CD14-positive monocyte (primary cell): ENCODE measurements at regions not wholly inside any gene's neighbourhood (a gene's known extent, or its start where the extent isn't known, plus 50 kb on each side); places are given as distances from the start of the nearest gene placed in this dataset.

ENCODE experiments used
- DNase-seq, 3 donors: peaks; one replicate each; pipeline ENCODE4 v3.0.0-alpha.2; 2011 to 2022
- H2AFZ ChIP-seq: 2 replicates; pipeline ENCODE4 v1.6.0; 2012; ENCODE audit warnings: mild to moderate bottlenecking, low read depth, low read length, inconsistent platforms; ENCODE audit not compliant: insufficient read depth, poor library complexity, severe bottlenecking
- H3K27ac ChIP-seq, 2 donors: 1 replicate in 1 of 2; 2 replicates in 1 of 2; pipeline ENCODE4 v1.5.1; 2012 to 2013; ENCODE audit warnings: low read length in 2 of 2, control low read depth in 1 of 2, inconsistent platforms in 1 of 2, low read depth in 1 of 2, mild to moderate bottlenecking in 1 of 2
- H3K27me3 ChIP-seq, 2 donors: one replicate each; pipeline versions ENCODE4 v1.6.0 to v1.6.1; 2011 to 2013; ENCODE audit warnings: low read length in 2 of 2; ENCODE audit not compliant: control insufficient read depth in 2 of 2, insufficient read depth in 2 of 2
- H3K36me3 ChIP-seq, 2 donors: replicated peaks in 1 of 2; 1 replicate in 1 of 2; 2 replicates in 1 of 2; pipeline versions ENCODE4 v1.5.1 to v1.6.1; 2012 to 2013; ENCODE audit warnings: low read length in 2 of 2, control low read depth in 1 of 2, inconsistent platforms in 1 of 2, mild to moderate bottlenecking in 1 of 2; ENCODE audit not compliant: insufficient read depth in 2 of 2, control insufficient read depth in 1 of 2
- H3K4me1 ChIP-seq, 2 donors: 1 replicate in 1 of 2; 2 replicates in 1 of 2; pipeline versions ENCODE4 v1.5.1 to v1.6.1; 2012 to 2013; ENCODE audit warnings: low read length in 2 of 2, control low read depth in 1 of 2, inconsistent platforms in 1 of 2, mild to moderate bottlenecking in 1 of 2, moderate library complexity in 1 of 2; ENCODE audit not compliant: insufficient read depth in 2 of 2, control insufficient read depth in 1 of 2
- H3K4me2 ChIP-seq: replicated peaks from 2 replicates; pipeline ENCODE3; 2012; ENCODE audit warnings: low read length, moderate library complexity, mild to moderate bottlenecking; ENCODE audit not compliant: poor library complexity, severe bottlenecking; ENCODE audit errors: extremely low read depth
- H3K4me3 ChIP-seq, 3 experiments: fragments of 200-600 bp in 1 of 3; sonication (generic) in 1 of 3; replicated peaks in 1 of 3; 1 replicate in 2 of 3; 2 replicates in 1 of 3; pipeline ENCODE4 v1.5.1; 2011 to 2013; ENCODE audit warnings: low read length in 3 of 3, mild to moderate bottlenecking in 3 of 3, control low read depth in 2 of 3, low read depth in 2 of 3, inconsistent platforms in 1 of 3, moderate library complexity in 1 of 3
- H3K79me2 ChIP-seq: 2 replicates; pipeline ENCODE4 v1.6.0; 2012; ENCODE audit warnings: mild to moderate bottlenecking, control low read depth, inconsistent platforms, low read length, moderate library complexity; ENCODE audit not compliant: insufficient read depth
- H3K9ac ChIP-seq: 2 replicates; pipeline ENCODE4 v1.6.0; 2017; ENCODE audit warnings: low read length, mild to moderate bottlenecking; ENCODE audit not compliant: insufficient read depth, poor library complexity, severe bottlenecking
- H3K9me3 ChIP-seq, 2 donors: replicated peaks in 1 of 2; 1 replicate in 1 of 2; 2 replicates in 1 of 2; pipeline versions ENCODE4 v1.5.1 to v1.6.1; 2012 to 2013; ENCODE audit warnings: low read length in 2 of 2, control low read depth in 1 of 2; ENCODE audit not compliant: control insufficient read depth in 1 of 2, insufficient read depth in 1 of 2
- H4K20me1 ChIP-seq: 2 replicates; pipeline ENCODE4 v1.6.0; 2012; ENCODE audit warnings: mild to moderate bottlenecking, low read length, control low read depth, moderate library complexity; ENCODE audit not compliant: insufficient read depth
- H3K27ac Mint-ChIP-seq, 7 donors: one replicate each; pipeline ENCODE4 v1.8.0; 2020; ENCODE audit warnings: mild to moderate bottlenecking in 7 of 7, mixed read lengths in 7 of 7, moderate library complexity in 6 of 7, inconsistent platforms in 2 of 7
- H3K27me3 Mint-ChIP-seq, 3 donors: one replicate each; pipeline ENCODE4 v1.8.0; 2021 to 2022; ENCODE audit warnings: low read depth in 3 of 3, mild to moderate bottlenecking in 3 of 3, mixed read lengths in 3 of 3, moderate library complexity in 3 of 3, inconsistent platforms in 1 of 3
- H3K36me3 Mint-ChIP-seq, 2 donors: one replicate each; pipeline ENCODE4 v1.8.0; 2020; ENCODE audit warnings: mixed read lengths in 2 of 2, inconsistent platforms in 1 of 2, mild to moderate bottlenecking in 1 of 2
- H3K4me1 Mint-ChIP-seq: one replicate; pipeline ENCODE4 v1.8.0; 2020; ENCODE audit warnings: mild to moderate bottlenecking, mixed read lengths
- H3K4me3 Mint-ChIP-seq, 2 donors: one replicate each; pipeline ENCODE4 v1.8.0; 2020; ENCODE audit warnings: mild to moderate bottlenecking in 2 of 2, mixed read lengths in 2 of 2, moderate library complexity in 1 of 2
- H3K9me3 Mint-ChIP-seq, 7 donors: one replicate each; pipeline ENCODE4 v1.8.0; 2020 to 2022; ENCODE audit warnings: mixed read lengths in 7 of 7, mild to moderate bottlenecking in 6 of 7, moderate library complexity in 6 of 7, inconsistent platforms in 2 of 7
- CTCF ChIP-seq: fragments of 200-600 bp; IDR thresholded peaks from one replicate; pipeline ENCODE4 v1.8.0; 2022; ENCODE audit warnings: antibody characterized with exemption, mild to moderate bottlenecking
- WGBS: methylation state at CpG from one replicate; pipeline ENCODE4 v1.1.5; 2013; ENCODE audit warnings: missing lambda C conversion rate; ENCODE audit not compliant: insufficient coverage; 5-methylcytosine and 5-hydroxymethylcytosine counted together
- intact Hi-C, 2 donors: fragments of 100-400 bp; cut with micrococcal nuclease; formaldehyde crosslinking; loops; one replicate each; pipeline versions ENCODE4 v1.15.0 to v1.15.1; 2023

GRCh38 chr3:81251096-81251495 is 510.3 kb downstream of the GBE1 start:
- peaks cover 0 to 5% (median 0%) of the 10 kb centered on the region in 7 donors for H3K9me3 Mint-ChIP-seq
- H3K4me1 ChIP-seq, result no peaks in the 10 kb centered on the region
- no CpG with 5 or more reads among the region's 2 CpGs for WGBS
- H2AFZ ChIP-seq, result no peak overlapping the region
- H3K9me3 ChIP-seq, result no peaks in the 10 kb centered on the region
- no peak overlapping the region for H3K4me3 ChIP-seq
- no peak overlapping the region for H3K4me3 Mint-ChIP-seq
- H3K4me1 Mint-ChIP-seq, result no peaks in the 10 kb centered on the region
- no peaks in the 10 kb centered on the region for H3K36me3 Mint-ChIP-seq
- no peak overlapping the region for H3K27ac ChIP-seq
- no peak overlapping the region for H3K9ac ChIP-seq
- H4K20me1 ChIP-seq, result no peaks in the 10 kb centered on the region
- no peaks in the 10 kb centered on the region for H3K27me3 ChIP-seq
- no peak overlapping the region for H3K4me2 ChIP-seq
- H3K27ac Mint-ChIP-seq, result no peak overlapping the region
- intact Hi-C loops, result no loop called here
- no peak for DNase-seq
- no peak for TF ChIP-seq CTCF
- no peaks in the 10 kb centered on the region for H3K27me3 Mint-ChIP-seq
- no peaks in the 10 kb centered on the region for H3K79me2 ChIP-seq
- H3K36me3 ChIP-seq, result no peaks in the 10 kb centered on the region

GRCh38 chr3:81249540-81250029 is 511.9 kb downstream of the GBE1 start:
- Histone ChIP-seq H3K27ac (no peak overlapping the region), H3K4me3 (no peak overlapping the region), H4K20me1 (no peaks in the 10 kb centered on the region), H3K9me3 (no peaks in the 10 kb centered on the region), H3K4me1 (no peaks in the 10 kb centered on the region), H3K27me3 (no peaks in the 10 kb centered on the region), H3K79me2 (no peaks in the 10 kb centered on the region), H3K4me2 (no peak overlapping the region), H3K36me3 (no peaks in the 10 kb centered on the region), H3K9ac (no peak overlapping the region), H2AFZ (no peak overlapping the region)
- intact Hi-C loops, result no loop called here
- Mint-ChIP-seq H3K9me3 (peaks cover 0 to 5% (median 0%) of the 10 kb centered on the region in 7 donors), H3K4me1 (no peaks in the 10 kb centered on the region), H3K4me3 (no peak overlapping the region), H3K27me3 (no peaks in the 10 kb centered on the region), H3K27ac (no peak overlapping the region), H3K36me3 (no peaks in the 10 kb centered on the region)
- DNase-seq, result no peak
- WGBS, result 87% methylated on average over 1 of the region's 1 CpG
- no peak for TF ChIP-seq CTCF
